GM10266 (cell line): ENCODE measurements at regions not wholly inside any gene's neighbourhood (a gene's known extent, or its start where the extent isn't known, plus 50 kb on each side); places are given as distances from the start of the nearest gene placed in this dataset.

Experiments
- DNase-seq: peaks from one replicate; pipeline ENCODE4 v3.0.0; 2012; ENCODE audit errors: extremely low spot score
- CTCF ChIP-seq: IDR thresholded peaks from 2 replicates; pipeline ENCODE4 v1.5.1; 2012; ENCODE audit warnings: mild to moderate bottlenecking, low read depth; ENCODE audit not compliant: control insufficient read depth, insufficient read depth; ENCODE audit errors: missing control alignments

GRCh38 chr13:59144700-59145099, 1019.0 kb downstream of the DIAPH3 start:
- DNase-seq = no peak
- TF ChIP-seq CTCF = no peak

- DNase-seq = no peak
Observed at GRCh38 chr13:59145381-59145780, 1018.3 kb downstream of the DIAPH3 start.

GRCh38 chr13:59157181-59157580, 1006.5 kb downstream of the DIAPH3 start:
- DNase-seq = no peak
- TF ChIP-seq CTCF = no peak

More at GRCh38 chr13:59145381-59145780, 1018.3 kb downstream of the DIAPH3 start:
- no peak for TF ChIP-seq CTCF

GRCh38 chr13:59166174-59166573, 997.6 kb downstream of the DIAPH3 start:
- no peak for TF ChIP-seq CTCF

GRCh38 chr13:59172076-59172475, 991.7 kb downstream of the DIAPH3 start:
- no peak for TF ChIP-seq CTCF
- no peak for DNase-seq

More at GRCh38 chr13:59166174-59166573, 997.6 kb downstream of the DIAPH3 start:
- no peak for DNase-seq

- DNase-seq = no peak
Observed at GRCh38 chr13:59176775-59177174, 987.0 kb downstream of the DIAPH3 start.

GRCh38 chr13:59178344-59178743, 985.4 kb downstream of the DIAPH3 start:
- DNase-seq = no peak
- peak; percentile 13 for TF ChIP-seq CTCF

More at GRCh38 chr13:59176775-59177174, 987.0 kb downstream of the DIAPH3 start:
- TF ChIP-seq CTCF = peak; percentile 21

GRCh38 chr13:59182241-59182640, 981.5 kb downstream of the DIAPH3 start:
- no peak for TF ChIP-seq CTCF
- no peak for DNase-seq
